Activated T-cell treated with anti-CD3 and anti-CD28 coated beads for 48 hours (primary cell): ENCODE measurements at regions not wholly inside any gene's neighbourhood (a gene's known extent, or its start where the extent isn't known, plus 50 kb on each side); places are given as distances from the start of the nearest gene placed in this dataset.

Source experiments
- DNase-seq: peaks from one replicate; pipeline ENCODE4 v3.0.0-alpha.2; 2020; ENCODE audit warnings: low read depth

GRCh38 chr6:40796260-40797221 lies 209.4 kb upstream of the LRFN2 start:
- no peak for DNase-seq

- no peak for DNase-seq
Measured at GRCh38 chr6:40794586-40794985, 207.4 kb upstream of the LRFN2 start.

GRCh38 chr6:40792183-40792582 lies 205.0 kb upstream of the LRFN2 start:
- DNase-seq, result no peak

GRCh38 chr6:40791004-40791403 lies 203.8 kb upstream of the LRFN2 start:
- DNase-seq, result no peak

GRCh38 chr6:40788661-40789655 lies 201.8 kb upstream of the LRFN2 start:
- DNase-seq, result peak; percentile 3

GRCh38 chr6:40782355-40782754 lies 195.2 kb upstream of the LRFN2 start:
- DNase-seq, result no peak

- DNase-seq, result no peak
Measured at GRCh38 chr6:40780637-40781036, 193.5 kb upstream of the LRFN2 start.

- no peak for DNase-seq
Measured at GRCh38 chr6:40779409-40779808, 192.2 kb upstream of the LRFN2 start.

GRCh38 chr6:40778918-40779317 lies 191.8 kb upstream of the LRFN2 start:
- no peak for DNase-seq

- no peak for DNase-seq
Measured at GRCh38 chr6:40778196-40778595, 191.0 kb upstream of the LRFN2 start.

GRCh38 chr6:40774932-40775331 lies 187.8 kb upstream of the LRFN2 start:
- DNase-seq, result no peak

GRCh38 chr6:40770794-40771193 lies 183.6 kb upstream of the LRFN2 start:
- DNase-seq, result no peak

- DNase-seq, result no peak
Measured at GRCh38 chr6:40764726-40765125, 177.6 kb upstream of the LRFN2 start.

- DNase-seq, result no peak
Measured at GRCh38 chr6:40762981-40763380, 175.8 kb upstream of the LRFN2 start.

- no peak for DNase-seq
Measured at GRCh38 chr6:40760887-40761286, 173.7 kb upstream of the LRFN2 start.

GRCh38 chr6:40759838-40760237 lies 172.7 kb upstream of the LRFN2 start:
- DNase-seq, result no peak

GRCh38 chr6:40759264-40759663 lies 172.1 kb upstream of the LRFN2 start:
- DNase-seq, result no peak

GRCh38 chr6:40755749-40756452 lies 168.7 kb upstream of the LRFN2 start:
- no peak for DNase-seq

GRCh38 chr6:40755046-40755681 lies 168.0 kb upstream of the LRFN2 start:
- no peak for DNase-seq

GRCh38 chr6:40754461-40755045 lies 167.4 kb upstream of the LRFN2 start:
- DNase-seq, result no peak
